HAP-1 (cell line): ENCODE measurements at regions not wholly inside any gene's neighbourhood (a gene's known extent, or its start where the extent isn't known, plus 50 kb on each side); places are given as distances from the start of the nearest gene placed in this dataset.

Experiments
- DNase-seq, 2 experiments: peaks; one replicate each; pipeline ENCODE4 v3.0.0-alpha.2; 2016 to 2020; ENCODE audit warnings: low spot score in 2 of 2
- H3K27me3 ChIP-seq: fragments of 250-450 bp; sonication (Bioruptor Pico); 2 replicates; pipeline ENCODE4 v1.5.1; 2020; ENCODE audit warnings: low read depth, mild to moderate bottlenecking, moderate library complexity
- H3K36me3 ChIP-seq: fragments of 250-450 bp; sonication (Bioruptor Pico); replicated peaks from 2 replicates; pipeline ENCODE4 v1.5.1; 2020; ENCODE audit warnings: mild to moderate bottlenecking
- H3K4me1 ChIP-seq: fragments of 250-450 bp; sonication (Bioruptor Pico); 2 replicates; pipeline ENCODE4 v1.5.1; 2020; ENCODE audit warnings: mild to moderate bottlenecking
- H3K4me3 ChIP-seq: fragments of 250-450 bp; sonication (Bioruptor Pico); 2 replicates; pipeline ENCODE4 v1.5.1; 2020; ENCODE audit warnings: mild to moderate bottlenecking, moderate library complexity
- H3K9me3 ChIP-seq: fragments of 250-450 bp; sonication (Bioruptor Pico); 2 replicates; pipeline ENCODE4 v1.5.1; 2020; ENCODE audit warnings: mild to moderate bottlenecking, moderate library complexity
- in situ Hi-C: fragments of 300-500 bp; cut with MboI; formaldehyde crosslinking; loops from 3 replicates; pipeline ENCODE4 v1.14.3; 2020; ENCODE audit warnings: low sequenced_read_pairs, inconsistent platforms, mixed read lengths

DNA sequence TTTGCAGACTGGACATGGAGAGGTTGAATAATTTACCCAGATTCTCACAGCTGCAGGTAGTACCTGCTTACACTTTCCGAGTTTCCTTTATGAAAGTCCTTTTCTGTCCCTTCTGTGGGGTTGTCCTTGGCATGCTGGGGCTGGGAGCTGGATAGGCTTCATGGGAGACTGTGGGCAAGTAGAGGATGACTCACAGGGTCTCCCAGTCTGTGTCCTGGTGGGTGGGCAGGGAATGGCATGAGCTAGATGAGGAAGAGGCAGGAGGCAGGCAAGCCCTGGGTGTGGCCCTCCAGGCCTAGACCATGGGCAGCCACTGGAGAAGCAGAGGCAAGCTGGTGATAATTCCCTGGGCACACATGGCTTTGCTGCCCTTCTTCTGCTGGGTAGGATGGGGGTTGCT, 80.6 kb downstream of the NAV1 start:
- H3K4me1 ChIP-seq, result no peaks in the 10 kb centered on the region
- no peaks in the 10 kb centered on the region for H3K9me3 ChIP-seq
- H3K27me3 ChIP-seq, result no peaks in the 10 kb centered on the region
- in situ Hi-C loops, result no loop called here
- H3K36me3 ChIP-seq, result no peaks in the 10 kb centered on the region
- no peak overlapping the region for H3K4me3 ChIP-seq
- DNase-seq, result no peak

DNA sequence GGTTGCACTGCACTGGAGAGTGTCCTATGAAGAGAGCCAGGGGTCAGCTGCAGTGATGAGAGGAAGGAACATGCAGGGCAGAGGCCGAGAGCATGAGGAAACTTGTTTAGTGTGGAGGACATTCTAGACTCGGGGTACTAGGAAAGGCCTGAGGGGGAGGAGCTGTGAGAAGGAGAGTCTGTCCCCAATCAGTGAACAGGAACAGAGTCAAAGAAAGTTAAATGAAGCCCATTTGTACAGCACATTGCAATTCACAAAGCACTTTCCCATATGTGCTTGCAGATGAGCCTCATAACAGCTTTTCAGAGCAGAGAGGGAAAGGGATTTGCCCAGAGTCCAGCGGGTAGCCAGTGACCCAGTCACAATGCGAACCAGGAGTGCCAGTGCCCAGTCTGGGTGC, 83.4 kb downstream of the NAV1 start:
- Histone ChIP-seq H3K27me3 (no peaks in the 10 kb centered on the region), H3K9me3 (no peaks in the 10 kb centered on the region), H3K4me1 (no peaks in the 10 kb centered on the region), H3K4me3 (no peak overlapping the region), H3K36me3 (no peaks in the 10 kb centered on the region)
- in situ Hi-C loops, result no loop called here
- DNase-seq, result no peak

DNA sequence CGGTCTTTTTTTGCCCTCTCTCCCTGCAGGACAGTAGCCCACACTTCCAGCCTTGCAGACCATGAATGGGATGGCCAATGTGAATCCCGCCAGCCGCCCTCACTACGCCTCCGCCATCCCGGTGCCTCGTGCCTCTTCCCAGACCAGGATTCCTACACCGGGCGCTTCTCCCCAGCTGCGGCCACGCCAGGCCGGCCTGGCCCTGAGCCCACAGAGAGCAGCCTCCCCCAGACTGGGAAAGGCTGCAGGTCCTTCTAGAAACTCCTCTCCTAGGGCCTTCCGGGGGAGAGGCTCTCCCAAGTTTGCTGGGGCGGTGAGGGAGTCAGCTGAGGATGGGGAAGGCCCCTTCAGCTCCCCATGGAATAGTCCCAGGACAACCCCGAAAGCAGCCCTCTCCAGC, 83.9 kb downstream of the NAV1 start:
- in situ Hi-C loops, result no loop called here
- H3K4me1 ChIP-seq, result no peaks in the 10 kb centered on the region

DNA sequence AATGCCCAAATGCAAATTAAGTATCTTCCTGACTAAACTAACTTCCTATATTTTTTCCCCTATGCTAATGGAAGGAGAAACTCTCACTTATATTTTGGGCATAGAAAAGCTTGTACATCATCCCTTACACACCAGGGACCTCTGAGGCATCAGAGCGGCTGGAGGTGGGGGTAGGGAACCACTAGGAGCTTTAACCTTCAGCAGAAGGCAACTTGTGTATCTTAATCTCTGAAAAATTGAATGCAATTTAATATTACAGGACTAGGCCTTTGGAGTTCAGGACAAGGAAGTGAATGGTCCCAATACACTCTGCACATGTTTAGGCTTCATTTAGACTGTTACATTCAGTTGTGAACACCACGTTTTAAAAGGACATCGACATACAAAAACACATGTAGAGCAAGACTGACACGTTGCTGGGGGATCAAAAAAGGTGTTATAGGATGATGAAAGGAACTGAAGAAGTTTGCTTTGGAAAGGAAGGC, 85.9 kb downstream of the NAV1 start:
- DNase-seq, result no peak
- no peak overlapping the region for H3K4me3 ChIP-seq
- no peaks in the 10 kb centered on the region for H3K36me3 ChIP-seq
- in situ Hi-C loops, result no loop called here
- H3K9me3 ChIP-seq, result no peaks in the 10 kb centered on the region
- H3K4me1 ChIP-seq, result no peaks in the 10 kb centered on the region
- H3K27me3 ChIP-seq, result no peaks in the 10 kb centered on the region

More for the DNA sequence above, 83.9 kb downstream of the NAV1 start:
- H3K36me3 ChIP-seq, result no peaks in the 10 kb centered on the region
- no peak for DNase-seq
- no peaks in the 10 kb centered on the region for H3K9me3 ChIP-seq
- H3K4me3 ChIP-seq, result no peak overlapping the region
- no peaks in the 10 kb centered on the region for H3K27me3 ChIP-seq

DNA sequence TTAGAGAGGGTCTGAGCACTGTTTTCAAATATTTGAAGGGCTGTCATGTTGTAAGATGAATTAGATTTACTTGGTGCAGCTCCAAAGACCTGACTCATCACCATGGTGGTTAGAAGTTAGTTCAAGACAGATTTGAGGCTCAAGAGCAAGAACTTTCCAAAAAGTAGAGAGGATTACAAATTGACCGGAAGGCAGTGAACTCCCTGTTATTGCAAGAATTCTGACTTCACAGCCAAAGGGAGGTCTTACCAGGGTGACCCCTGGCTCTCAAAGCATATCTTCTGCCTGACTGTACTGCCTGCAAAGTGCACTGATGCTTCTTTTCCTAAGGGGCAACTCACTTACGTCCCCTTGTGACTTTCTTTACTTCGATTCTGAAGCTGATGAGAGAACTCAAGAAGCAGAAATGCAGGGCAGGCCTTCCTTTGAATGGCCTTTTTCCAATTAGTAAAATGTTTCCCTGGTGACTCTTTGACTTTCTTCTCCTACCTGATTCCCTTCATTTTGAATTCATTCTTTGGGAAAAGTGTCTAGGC, 86.4 kb downstream of the NAV1 start:
- Histone ChIP-seq H3K36me3 (no peaks in the 10 kb centered on the region), H3K4me1 (no peaks in the 10 kb centered on the region), H3K27me3 (no peaks in the 10 kb centered on the region), H3K9me3 (no peaks in the 10 kb centered on the region), H3K4me3 (no peak overlapping the region)
- DNase-seq, result no peak
- in situ Hi-C loops, result no loop called here

DNA sequence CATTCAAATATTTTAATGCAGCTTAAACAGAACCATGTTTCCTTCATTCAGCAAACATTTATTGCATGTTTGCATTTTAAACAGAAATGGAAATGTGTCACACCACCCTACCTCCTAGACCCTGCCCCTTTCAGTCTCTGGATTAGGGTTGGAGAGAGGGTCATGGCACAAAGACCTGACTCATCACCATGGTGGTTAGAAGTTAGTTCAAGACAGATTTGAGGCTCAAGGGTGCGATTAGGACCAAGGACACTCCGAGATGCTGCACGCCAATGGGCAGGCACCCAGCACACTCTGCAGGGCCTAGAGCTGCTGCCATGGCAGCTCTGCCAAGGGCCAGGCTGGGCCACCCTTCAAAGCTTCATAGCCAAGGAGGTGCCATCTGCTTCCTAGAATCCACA, 86.9 kb downstream of the NAV1 start:
- H3K9me3 ChIP-seq, result no peaks in the 10 kb centered on the region
- H3K4me3 ChIP-seq, result no peak overlapping the region
- no peaks in the 10 kb centered on the region for H3K4me1 ChIP-seq
- no peaks in the 10 kb centered on the region for H3K27me3 ChIP-seq
- no peak for DNase-seq
- H3K36me3 ChIP-seq, result no peaks in the 10 kb centered on the region
- in situ Hi-C loops, result no loop called here

DNA sequence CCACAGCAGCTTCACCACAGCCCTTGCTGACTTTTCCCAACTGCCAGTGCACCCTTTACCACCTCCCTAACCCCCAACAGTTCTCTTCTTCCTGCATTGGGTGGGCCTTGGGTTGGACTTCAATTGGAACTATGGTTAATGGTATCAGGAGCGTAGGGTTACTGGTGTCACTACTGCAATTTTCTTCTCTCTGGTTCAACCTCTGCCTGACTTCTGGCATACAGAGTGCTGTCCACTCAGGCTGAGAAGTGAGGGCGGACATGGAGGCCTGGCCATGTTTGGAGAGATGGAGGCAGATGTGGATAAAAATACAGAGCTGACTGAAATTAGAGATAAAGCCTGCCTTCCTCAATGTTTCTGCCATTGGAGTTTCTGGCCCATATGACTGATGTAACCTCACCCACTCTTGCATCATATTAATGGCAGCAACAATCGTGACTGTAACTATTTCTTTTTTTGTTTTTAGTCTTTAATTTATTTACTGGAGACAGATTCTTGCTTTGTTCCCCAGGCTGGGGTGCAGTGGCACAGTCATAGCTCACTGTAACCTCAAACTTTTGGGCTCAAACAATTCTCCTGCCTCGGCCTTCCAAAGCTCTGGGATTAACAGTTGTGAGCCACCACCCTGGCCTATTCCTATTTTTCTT, 87.8 kb downstream of the NAV1 start:
- Histone ChIP-seq H3K4me3 (no peak overlapping the region), H3K27me3 (no peaks in the 10 kb centered on the region), H3K36me3 (no peaks in the 10 kb centered on the region), H3K9me3 (no peaks in the 10 kb centered on the region), H3K4me1 (no peaks in the 10 kb centered on the region)
- DNase-seq, result no peak
- in situ Hi-C loops, result no loop called here

DNA sequence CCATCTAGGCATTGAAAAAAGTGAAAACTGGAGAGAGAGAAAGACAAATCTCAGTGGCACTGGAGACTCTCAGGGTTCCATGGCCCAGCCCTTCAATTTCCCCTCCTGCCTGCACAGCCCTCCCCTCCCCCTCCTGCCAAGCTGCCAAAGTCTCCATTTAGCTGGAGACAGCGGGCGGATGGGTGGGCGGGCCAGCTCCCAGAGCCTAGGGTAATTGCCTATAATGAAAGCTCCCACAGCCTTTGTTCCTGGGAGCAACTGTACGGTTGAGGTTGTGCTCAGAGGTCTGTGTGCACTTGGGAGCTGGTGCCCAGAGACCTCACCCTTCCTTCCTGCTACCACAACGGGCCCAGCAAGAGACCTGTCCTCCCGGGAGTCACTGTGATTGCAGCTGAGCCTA, 89.6 kb downstream of the NAV1 start:
- in situ Hi-C loops, result no loop called here
- no peaks in the 10 kb centered on the region for H3K4me1 ChIP-seq
- H3K4me3 ChIP-seq, result no peak overlapping the region
- H3K9me3 ChIP-seq, result no peaks in the 10 kb centered on the region
- peaks cover 2% of the 10 kb centered on the region; the same call in 1 of the 2 replicates for H3K27me3 ChIP-seq
- DNase-seq, result peak in 1 of 2 experiments; percentile 29
- H3K36me3 ChIP-seq, result no peaks in the 10 kb centered on the region

DNA sequence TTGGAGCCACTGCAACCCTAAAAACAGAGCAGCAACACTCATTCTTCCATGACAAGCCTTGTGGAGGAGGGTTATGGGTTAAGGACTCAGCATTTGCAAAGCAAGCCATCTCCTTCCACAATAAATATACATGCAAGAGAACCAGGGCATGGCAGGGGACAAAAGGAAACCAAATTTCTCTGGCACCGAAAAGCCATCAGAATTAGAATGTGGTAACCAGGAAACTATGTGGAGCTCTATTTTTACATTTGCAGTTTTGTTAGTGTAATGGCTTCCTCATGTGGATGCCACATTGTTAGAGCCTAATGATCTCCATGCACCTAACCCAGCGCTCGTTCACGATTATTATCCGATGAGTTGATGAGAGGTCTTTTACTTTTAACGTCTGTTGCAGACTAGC, 91.7 kb downstream of the NAV1 start:
- in situ Hi-C loops, result no loop called here
- H3K36me3 ChIP-seq, result no peaks in the 10 kb centered on the region
- H3K9me3 ChIP-seq, result no peaks in the 10 kb centered on the region
- H3K4me3 ChIP-seq, result no peak overlapping the region
- no peak for DNase-seq
- no peaks in the 10 kb centered on the region for H3K4me1 ChIP-seq
- peaks cover 2% of the 10 kb centered on the region; the same call in 1 of the 2 replicates for H3K27me3 ChIP-seq

DNA sequence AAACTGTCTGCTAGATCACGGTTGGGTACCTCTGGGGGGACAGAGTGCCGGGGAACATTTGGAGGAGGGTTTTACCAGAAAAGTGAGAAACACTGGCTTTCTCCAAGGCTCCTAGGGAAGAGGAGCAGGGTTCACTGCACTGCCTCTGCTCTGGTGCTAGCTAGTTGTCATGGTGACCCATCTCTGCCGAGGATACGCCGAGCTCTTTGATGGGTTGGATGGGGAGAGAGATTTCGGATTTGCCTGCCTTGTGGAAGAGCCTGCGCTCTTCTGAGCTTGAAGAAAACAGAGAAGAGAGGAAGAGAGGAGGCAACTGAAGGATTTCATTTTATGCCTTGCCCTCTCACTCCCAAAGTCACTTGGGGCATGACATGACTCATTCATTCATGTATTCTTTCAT, 92.1 kb downstream of the NAV1 start:
- no peak overlapping the region for H3K4me3 ChIP-seq
- H3K4me1 ChIP-seq, result no peaks in the 10 kb centered on the region
- no peaks in the 10 kb centered on the region for H3K9me3 ChIP-seq
- DNase-seq, result no peak
- no peaks in the 10 kb centered on the region for H3K36me3 ChIP-seq
- in situ Hi-C loops, result no loop called here
- peaks cover 2% of the 10 kb centered on the region; the same call in 1 of the 2 replicates for H3K27me3 ChIP-seq

DNA sequence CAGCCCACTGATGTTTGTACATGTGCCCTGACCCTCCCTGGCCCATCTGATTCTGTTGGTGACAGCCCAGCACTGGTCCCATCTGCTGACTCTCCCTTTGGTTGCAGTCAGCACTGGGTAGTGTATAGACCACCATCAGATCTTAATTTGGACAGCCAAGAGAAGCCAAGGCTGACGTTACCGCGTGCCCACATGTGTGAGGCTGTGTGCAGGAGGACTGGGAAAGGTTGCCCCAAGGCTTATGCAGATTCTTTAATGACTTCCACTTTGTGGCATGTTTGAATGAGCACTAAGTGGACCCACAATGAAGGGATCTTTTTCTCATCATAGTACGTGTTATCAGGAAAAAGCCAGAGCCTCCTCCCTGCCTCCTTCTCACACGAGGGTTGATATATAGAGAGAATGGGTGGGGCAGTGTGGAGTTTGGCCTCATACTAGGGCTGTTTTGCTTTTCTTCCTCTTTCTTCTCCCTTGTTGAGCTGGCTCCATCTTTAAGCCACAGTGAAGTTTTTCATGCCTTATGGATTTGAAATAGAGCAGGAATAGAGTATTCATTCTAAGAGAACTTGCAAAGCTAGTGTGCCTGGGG, 93.5 kb downstream of the NAV1 start:
- Histone ChIP-seq H3K36me3 (no peaks in the 10 kb centered on the region), H3K27me3 (peaks cover 2% of the 10 kb centered on the region; the same call in 1 of the 2 replicates), H3K4me1 (no peaks in the 10 kb centered on the region), H3K9me3 (no peaks in the 10 kb centered on the region), H3K4me3 (no peak overlapping the region)
- no peak for DNase-seq
- in situ Hi-C loops, result no loop called here

DNA sequence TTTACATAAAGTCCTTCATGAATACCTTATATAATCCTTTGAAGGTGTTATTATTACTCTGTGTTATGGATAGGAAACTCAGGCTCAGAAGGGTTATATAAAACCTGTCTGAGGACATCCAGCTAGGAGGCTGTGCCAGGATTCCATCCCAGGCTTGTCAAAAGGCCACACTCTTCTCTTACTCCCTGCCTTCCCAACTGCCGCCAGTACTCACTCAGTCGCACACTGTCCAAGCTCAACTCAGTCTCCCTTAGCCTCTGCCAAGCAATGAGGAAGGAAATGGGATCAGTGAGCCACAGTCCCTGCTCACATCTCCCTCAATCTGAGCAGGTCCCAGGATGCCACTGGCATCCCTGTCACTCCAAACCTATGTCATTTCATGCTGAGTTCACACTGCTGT, 94.4 kb downstream of the NAV1 start:
- no peak overlapping the region for H3K4me3 ChIP-seq
- H3K27me3 ChIP-seq, result peaks cover 2% of the 10 kb centered on the region; the same call in 1 of the 2 replicates
- H3K9me3 ChIP-seq, result no peaks in the 10 kb centered on the region
- H3K36me3 ChIP-seq, result no peaks in the 10 kb centered on the region
- no peak for DNase-seq
- in situ Hi-C loops, result no loop called here
- H3K4me1 ChIP-seq, result no peaks in the 10 kb centered on the region

DNA sequence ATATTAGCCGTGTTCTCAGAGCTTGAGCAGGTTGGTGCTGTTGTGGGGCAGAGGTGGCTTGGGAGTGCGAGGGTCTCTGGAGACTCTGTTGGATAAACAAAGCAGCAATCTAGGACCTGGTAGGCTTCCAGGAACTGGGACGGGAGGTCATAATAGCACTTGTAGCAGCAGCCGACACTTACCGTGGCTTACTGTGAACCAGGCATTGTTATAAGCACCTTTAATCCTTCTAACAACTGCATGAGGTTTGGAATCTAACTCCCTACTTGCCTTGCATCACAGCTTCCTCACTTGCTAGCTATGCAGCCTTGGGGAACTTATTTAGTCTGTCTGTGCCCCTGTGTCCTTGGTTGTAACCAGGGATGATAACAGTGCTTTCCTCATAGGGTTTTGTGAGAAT, 94.9 kb downstream of the NAV1 start:
- no peak for DNase-seq
- no peaks in the 10 kb centered on the region for H3K36me3 ChIP-seq
- no peak overlapping the region for H3K4me3 ChIP-seq
- H3K27me3 ChIP-seq, result peaks cover 2% of the 10 kb centered on the region; the same call in 1 of the 2 replicates
- no peaks in the 10 kb centered on the region for H3K4me1 ChIP-seq
- no peaks in the 10 kb centered on the region for H3K9me3 ChIP-seq
- in situ Hi-C loops, result no loop called here

DNA sequence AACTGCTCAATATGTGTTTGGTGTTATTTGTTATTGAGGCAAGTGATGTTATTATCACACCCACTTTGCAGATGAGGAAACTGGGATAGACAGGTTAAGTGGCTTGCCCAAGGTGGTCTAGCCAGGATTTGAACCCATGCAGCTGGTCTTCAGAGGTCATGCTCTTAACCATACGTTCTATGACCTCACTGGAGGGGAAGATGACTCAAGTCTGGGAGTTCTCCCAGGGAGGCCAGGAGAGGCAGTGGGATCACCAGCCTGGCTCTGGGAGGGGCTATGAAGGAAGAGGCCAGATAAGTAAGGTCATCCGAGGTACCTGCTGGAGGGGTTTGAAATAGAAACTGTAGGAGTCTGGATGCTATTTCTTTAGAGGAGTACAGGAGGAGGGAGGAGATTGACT, 95.3 kb downstream of the NAV1 start:
- no peaks in the 10 kb centered on the region for H3K36me3 ChIP-seq
- no peaks in the 10 kb centered on the region for H3K4me1 ChIP-seq
- no peak overlapping the region for H3K4me3 ChIP-seq
- peaks cover 2% of the 10 kb centered on the region; the same call in 1 of the 2 replicates for H3K27me3 ChIP-seq
- no peak for DNase-seq
- in situ Hi-C loops, result no loop called here
- no peaks in the 10 kb centered on the region for H3K9me3 ChIP-seq
